Panc1 (cell line): ENCODE measurements at regions not wholly inside any gene's neighbourhood (a gene's known extent, or its start where the extent isn't known, plus 50 kb on each side); places are given as distances from the start of the nearest gene placed in this dataset.

Source experiments
- ATAC-seq: fragments of 200-7000 bp; cut with Tn5 transposase; 2 replicates; pipeline ENCODE4 v1.9.1; 2020; ENCODE audit warnings: mild to moderate bottlenecking, moderate library complexity
- BruUV-seq: library from RNA; stranded (reverse); fragments of 400-500 nt; replicated peaks from 2 replicates; lab custom pipeline; 2021; lab: Mats Ljungman, UMichigan
- CTCF ChIA-PET: fragments of 300-600 bp; sonication (Branson Sonifier 250); formaldehyde crosslinking; loops from one replicate; lab custom pipeline; 2022; ENCODE audit warnings: antibody characterized with exemption; lab: Charles Lee
- POLR2A ChIA-PET: fragments of 300-600 bp; sonication (Branson Sonifier 250); formaldehyde crosslinking; loops from one replicate; lab custom pipeline; 2022; ENCODE audit warnings: antibody characterized with exemption; lab: Charles Lee
- DNase-seq: peaks from one replicate; pipeline ENCODE4 v3.0.0-alpha.2; 2010; ENCODE audit warnings: low read depth, low spot score
- H3K27ac ChIP-seq: 2 replicates; pipeline ENCODE4 v1.5.1; 2011; ENCODE audit warnings: mild to moderate bottlenecking, low read length, inconsistent platforms
- H3K27me3 ChIP-seq: fragments of 200-500 bp; sonication (Bioruptor generic); 2 replicates; pipeline ENCODE4 v1.6.0; 2014; ENCODE audit warnings: low read length, inconsistent platforms; ENCODE audit not compliant: control insufficient read depth, insufficient read depth
- H3K36me3 ChIP-seq: fragments of 200-500 bp; sonication (Bioruptor generic); 2 replicates; pipeline ENCODE4 v1.5.1; 2014; ENCODE audit warnings: inconsistent platforms, mild to moderate bottlenecking, low read length, moderate library complexity; ENCODE audit not compliant: control insufficient read depth, insufficient read depth
- H3K4me1 ChIP-seq: 2 replicates; pipeline ENCODE4 v1.5.1; 2011; ENCODE audit warnings: inconsistent platforms, mild to moderate bottlenecking, low read length, moderate library complexity; ENCODE audit not compliant: control insufficient read depth, insufficient read depth
- H3K4me3 ChIP-seq, 2 experiments: 2 replicates each; pipeline ENCODE4 v1.5.1; 2011 to 2012; ENCODE audit warnings: low read depth in 2 of 2, low read length in 2 of 2, mild to moderate bottlenecking in 2 of 2, inconsistent platforms in 1 of 2, moderate library complexity in 1 of 2
- H3K9me3 ChIP-seq: fragments of 200-500 bp; sonication (Bioruptor generic); 2 replicates; pipeline ENCODE4 v1.5.1; 2014; ENCODE audit warnings: low read depth, mild to moderate bottlenecking, inconsistent platforms, low read length, moderate library complexity; ENCODE audit not compliant: control insufficient read depth, insufficient read depth
- POLR2AphosphoS5 ChIP-seq: IDR thresholded peaks from 2 replicates; pipeline ENCODE4 v1.6.1; 2012; ENCODE audit warnings: mild to moderate bottlenecking, low read depth, low read length, moderate library complexity
- SIN3A ChIP-seq: IDR thresholded peaks from 2 replicates; pipeline ENCODE4 v1.6.1; 2012; ENCODE audit warnings: low read depth, mild to moderate bottlenecking, low read length, moderate library complexity, borderline replicate concordance; ENCODE audit not compliant: insufficient read depth
- TCF7L2 ChIP-seq: IDR thresholded peaks from 2 replicates; pipeline ENCODE4 v1.6.1; 2011; ENCODE audit warnings: mild to moderate bottlenecking, low read depth, low read length, inconsistent platforms
- in situ Hi-C: cut with HindIII; loops from 2 replicates; pipeline ENCODE4 v1.10.0; 2016; ENCODE audit warnings: low sequenced_read_pairs, low pct_unique_long_range_greater_than_20kb
- intact Hi-C: fragments of 100-400 bp; cut with micrococcal nuclease; formaldehyde crosslinking; loops from one replicate; pipeline ENCODE4 v1.10.0; 2022; ENCODE audit not compliant: unreplicated experiment
- TF ChIP-seq, protein P1 (sequence below), 2 experiments: IDR thresholded peaks; 2 replicates each; pipeline ENCODE4 v1.6.1; 2011 to 2012; ENCODE audit warnings: low read depth in 2 of 2, control low read depth in 1 of 2, low read length in 1 of 2, mild to moderate bottlenecking in 1 of 2, moderate library complexity in 1 of 2; ENCODE audit not compliant: insufficient read depth in 1 of 2
- TF ChIP-seq, protein P2 (sequence below): fragments of 450-650 bp; IDR thresholded peaks from 2 replicates; pipeline ENCODE4 v1.5.1; 2017; ENCODE audit warnings: mild to moderate bottlenecking

DNA sequence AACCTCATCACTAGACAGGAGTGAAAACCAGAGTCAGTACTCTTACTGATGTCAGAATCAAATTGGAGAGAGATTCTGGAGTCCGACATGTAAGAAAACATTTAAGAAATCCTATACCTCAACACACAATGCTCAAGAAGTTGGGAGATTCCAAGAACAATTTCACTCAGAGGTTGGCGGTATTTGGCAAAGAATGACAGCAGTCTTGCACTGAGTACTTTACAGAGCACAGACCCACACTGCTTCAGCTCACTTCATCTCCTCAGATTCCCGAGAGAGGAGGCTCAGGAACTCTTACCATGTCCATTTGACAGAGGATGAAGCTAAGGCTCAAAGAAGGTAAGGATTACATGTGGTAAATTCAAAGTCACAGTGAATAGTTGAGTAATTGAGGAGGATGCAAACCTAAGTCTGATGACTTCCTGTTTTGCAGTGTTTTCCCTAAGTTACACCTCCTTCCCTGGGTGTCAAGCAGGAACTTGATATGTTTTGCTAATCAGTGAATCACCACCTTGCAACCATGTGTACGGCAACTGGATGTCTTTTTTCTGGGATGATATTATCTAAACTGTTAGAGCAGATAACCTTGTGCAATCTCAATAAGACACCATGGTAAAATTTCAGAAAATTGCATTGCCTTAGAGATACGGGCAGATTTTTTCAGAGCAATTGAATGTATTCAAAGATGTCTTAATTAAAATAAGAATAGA, 61.3 kb upstream of the MME start:
- TF ChIP-seq, protein P1, sequence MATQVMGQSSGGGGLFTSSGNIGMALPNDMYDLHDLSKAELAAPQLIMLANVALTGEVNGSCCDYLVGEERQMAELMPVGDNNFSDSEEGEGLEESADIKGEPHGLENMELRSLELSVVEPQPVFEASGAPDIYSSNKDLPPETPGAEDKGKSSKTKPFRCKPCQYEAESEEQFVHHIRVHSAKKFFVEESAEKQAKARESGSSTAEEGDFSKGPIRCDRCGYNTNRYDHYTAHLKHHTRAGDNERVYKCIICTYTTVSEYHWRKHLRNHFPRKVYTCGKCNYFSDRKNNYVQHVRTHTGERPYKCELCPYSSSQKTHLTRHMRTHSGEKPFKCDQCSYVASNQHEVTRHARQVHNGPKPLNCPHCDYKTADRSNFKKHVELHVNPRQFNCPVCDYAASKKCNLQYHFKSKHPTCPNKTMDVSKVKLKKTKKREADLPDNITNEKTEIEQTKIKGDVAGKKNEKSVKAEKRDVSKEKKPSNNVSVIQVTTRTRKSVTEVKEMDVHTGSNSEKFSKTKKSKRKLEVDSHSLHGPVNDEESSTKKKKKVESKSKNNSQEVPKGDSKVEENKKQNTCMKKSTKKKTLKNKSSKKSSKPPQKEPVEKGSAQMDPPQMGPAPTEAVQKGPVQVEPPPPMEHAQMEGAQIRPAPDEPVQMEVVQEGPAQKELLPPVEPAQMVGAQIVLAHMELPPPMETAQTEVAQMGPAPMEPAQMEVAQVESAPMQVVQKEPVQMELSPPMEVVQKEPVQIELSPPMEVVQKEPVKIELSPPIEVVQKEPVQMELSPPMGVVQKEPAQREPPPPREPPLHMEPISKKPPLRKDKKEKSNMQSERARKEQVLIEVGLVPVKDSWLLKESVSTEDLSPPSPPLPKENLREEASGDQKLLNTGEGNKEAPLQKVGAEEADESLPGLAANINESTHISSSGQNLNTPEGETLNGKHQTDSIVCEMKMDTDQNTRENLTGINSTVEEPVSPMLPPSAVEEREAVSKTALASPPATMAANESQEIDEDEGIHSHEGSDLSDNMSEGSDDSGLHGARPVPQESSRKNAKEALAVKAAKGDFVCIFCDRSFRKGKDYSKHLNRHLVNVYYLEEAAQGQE (IDR thresholded peaks at IDR 0.05; ENCODE audit: insufficient read depth in 1 of 2, low read depth in 2 of 2, low read length in 1 of 2) = no peak
- TF ChIP-seq POLR2AphosphoS5 (no peak), TCF7L2 (no peak), SIN3A (no peak)
- TF ChIP-seq, protein P2, sequence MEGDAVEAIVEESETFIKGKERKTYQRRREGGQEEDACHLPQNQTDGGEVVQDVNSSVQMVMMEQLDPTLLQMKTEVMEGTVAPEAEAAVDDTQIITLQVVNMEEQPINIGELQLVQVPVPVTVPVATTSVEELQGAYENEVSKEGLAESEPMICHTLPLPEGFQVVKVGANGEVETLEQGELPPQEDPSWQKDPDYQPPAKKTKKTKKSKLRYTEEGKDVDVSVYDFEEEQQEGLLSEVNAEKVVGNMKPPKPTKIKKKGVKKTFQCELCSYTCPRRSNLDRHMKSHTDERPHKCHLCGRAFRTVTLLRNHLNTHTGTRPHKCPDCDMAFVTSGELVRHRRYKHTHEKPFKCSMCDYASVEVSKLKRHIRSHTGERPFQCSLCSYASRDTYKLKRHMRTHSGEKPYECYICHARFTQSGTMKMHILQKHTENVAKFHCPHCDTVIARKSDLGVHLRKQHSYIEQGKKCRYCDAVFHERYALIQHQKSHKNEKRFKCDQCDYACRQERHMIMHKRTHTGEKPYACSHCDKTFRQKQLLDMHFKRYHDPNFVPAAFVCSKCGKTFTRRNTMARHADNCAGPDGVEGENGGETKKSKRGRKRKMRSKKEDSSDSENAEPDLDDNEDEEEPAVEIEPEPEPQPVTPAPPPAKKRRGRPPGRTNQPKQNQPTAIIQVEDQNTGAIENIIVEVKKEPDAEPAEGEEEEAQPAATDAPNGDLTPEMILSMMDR = no peak
- no peaks in the 10 kb centered on the region for H3K27me3 ChIP-seq
- no peak overlapping the region for H3K27ac ChIP-seq
- POLR2A ChIA-PET = no interaction called here
- H3K9me3 ChIP-seq = no peaks in the 10 kb centered on the region
- H3K36me3 ChIP-seq = no peaks in the 10 kb centered on the region
- H3K4me1 ChIP-seq = no peaks in the 10 kb centered on the region
- CTCF ChIA-PET = no interaction called here
- in situ Hi-C loops = no loop called here
- DNase-seq (no peak), ATAC-seq (no peak)
- no TSS peak for BruUV-seq
- intact Hi-C loops = no loop called here
- H3K4me3 ChIP-seq = no peak overlapping the region

DNA sequence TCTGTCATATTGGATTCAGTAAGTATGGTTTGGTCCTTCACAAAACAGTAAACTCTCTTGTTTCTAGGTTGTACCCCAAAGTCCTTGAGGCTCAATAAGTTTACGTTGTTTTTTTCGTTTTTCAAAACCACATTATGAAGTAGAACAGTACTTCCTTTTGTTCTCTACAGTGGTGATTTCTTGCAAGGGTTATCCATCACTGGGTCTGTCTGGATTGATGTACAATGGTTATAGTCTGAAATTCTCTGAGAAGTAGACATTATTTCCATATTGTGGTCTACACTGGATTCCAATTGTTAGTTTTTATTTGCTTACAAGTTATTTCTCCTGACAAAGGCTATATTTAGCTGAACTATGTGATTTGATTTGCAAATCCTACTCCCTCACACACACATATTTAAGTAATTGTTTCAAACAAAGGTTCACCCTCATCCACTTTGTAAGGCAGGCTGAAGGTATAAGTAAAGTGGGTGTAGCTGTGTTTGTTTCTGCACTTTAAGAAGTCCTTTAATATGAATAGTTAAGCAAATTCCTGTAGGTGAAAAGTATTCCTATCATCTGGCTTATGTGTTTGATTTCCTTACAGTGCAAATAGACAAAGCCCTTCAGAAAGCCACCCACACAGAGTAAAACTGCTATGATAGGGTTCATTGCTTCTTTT, 64.2 kb upstream of the MME start:
- in situ Hi-C loops (no loop called here), intact Hi-C loops (no loop called here)
- BruUV-seq = no TSS peak
- ATAC-seq (no peak), DNase-seq (no peak)
- Histone ChIP-seq H3K36me3 (no peaks in the 10 kb centered on the region), H3K4me3 (no peak overlapping the region), H3K27ac (no peak overlapping the region), H3K9me3 (no peaks in the 10 kb centered on the region), H3K27me3 (no peaks in the 10 kb centered on the region), H3K4me1 (no peaks in the 10 kb centered on the region)
- CTCF ChIA-PET = no interaction called here
- POLR2A ChIA-PET = no interaction called here
- TF ChIP-seq POLR2AphosphoS5 (no peak), SIN3A (no peak)
- TF ChIP-seq, protein P1 (IDR thresholded peaks at IDR 0.05; ENCODE audit: insufficient read depth in 1 of 2, low read depth in 2 of 2, low read length in 1 of 2) = no peak
